Left renal cortex interstitium (tissue), 4 donors: ENCODE measurements at regions not wholly inside any gene's neighbourhood (a gene's known extent, or its start where the extent isn't known, plus 50 kb on each side); places are given as distances from the start of the nearest gene placed in this dataset.
A peak's percentile ranks its signal among the peaks of the same experiment; 100 is the strongest.

Source experiments
- DNase-seq, 4 donors: peaks; one replicate each; pipeline ENCODE4 v3.0.0-alpha.2; 2013; ENCODE audit warnings: low read depth in 4 of 4, low spot score in 2 of 4, missing footprints in 1 of 4

DNA sequence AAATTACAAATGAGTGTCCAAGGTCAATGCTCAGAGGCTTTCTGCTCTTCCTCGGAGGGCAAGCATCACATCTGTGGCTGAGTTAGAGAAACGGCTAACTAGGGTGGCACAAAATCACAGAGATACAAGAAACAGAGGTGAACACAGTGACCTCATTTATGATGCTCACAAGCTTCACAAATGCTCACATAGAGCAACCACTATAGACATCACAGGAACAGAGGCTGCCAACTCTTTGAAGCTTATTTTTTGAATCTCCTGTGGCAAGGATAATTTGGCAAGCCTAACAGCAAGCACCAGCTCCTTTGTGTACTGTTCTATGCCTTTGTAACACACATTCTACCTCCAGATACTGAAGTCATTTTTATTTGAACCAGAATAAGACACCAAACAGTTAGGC is 416.5 kb upstream of the DDI1 start:
- DNase-seq, result no peak

DNA sequence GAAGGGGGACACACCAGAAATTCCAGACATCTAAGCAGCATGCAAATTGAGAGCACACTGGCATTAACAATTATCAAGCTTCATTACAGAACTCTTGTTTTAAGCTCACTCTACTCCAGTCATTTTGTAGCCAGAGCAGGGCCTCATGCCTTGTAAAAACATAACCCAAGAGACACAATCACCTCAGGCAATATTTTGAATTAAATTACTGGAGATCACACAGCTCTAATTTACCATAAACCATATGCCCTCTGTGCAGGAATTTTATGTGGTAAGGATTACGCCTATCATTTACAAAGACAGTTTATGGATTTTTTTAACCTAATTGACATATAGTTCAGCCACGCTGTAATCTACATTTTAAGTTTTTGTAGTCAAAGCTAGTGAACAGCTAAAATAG is 414.1 kb upstream of the DDI1 start:
- no peak for DNase-seq

DNA sequence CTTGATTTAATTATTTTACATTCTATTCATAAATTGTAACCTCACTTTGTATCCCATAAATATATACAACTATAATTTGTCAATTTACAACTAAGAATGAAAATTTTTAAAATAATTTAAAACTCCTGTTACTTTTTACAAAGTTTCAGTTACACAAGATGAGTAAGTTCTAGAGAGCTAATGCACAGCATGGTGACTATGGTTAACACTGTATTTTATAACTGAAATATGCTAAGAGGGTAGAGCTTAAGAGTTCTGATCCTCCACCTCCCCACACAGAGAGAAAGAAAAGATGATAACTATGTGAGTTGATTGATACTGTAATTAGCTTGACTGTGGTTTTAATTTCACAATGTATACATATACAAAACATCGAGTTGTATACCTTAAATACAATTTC is 412.5 kb upstream of the DDI1 start:
- DNase-seq, result no peak

DNA sequence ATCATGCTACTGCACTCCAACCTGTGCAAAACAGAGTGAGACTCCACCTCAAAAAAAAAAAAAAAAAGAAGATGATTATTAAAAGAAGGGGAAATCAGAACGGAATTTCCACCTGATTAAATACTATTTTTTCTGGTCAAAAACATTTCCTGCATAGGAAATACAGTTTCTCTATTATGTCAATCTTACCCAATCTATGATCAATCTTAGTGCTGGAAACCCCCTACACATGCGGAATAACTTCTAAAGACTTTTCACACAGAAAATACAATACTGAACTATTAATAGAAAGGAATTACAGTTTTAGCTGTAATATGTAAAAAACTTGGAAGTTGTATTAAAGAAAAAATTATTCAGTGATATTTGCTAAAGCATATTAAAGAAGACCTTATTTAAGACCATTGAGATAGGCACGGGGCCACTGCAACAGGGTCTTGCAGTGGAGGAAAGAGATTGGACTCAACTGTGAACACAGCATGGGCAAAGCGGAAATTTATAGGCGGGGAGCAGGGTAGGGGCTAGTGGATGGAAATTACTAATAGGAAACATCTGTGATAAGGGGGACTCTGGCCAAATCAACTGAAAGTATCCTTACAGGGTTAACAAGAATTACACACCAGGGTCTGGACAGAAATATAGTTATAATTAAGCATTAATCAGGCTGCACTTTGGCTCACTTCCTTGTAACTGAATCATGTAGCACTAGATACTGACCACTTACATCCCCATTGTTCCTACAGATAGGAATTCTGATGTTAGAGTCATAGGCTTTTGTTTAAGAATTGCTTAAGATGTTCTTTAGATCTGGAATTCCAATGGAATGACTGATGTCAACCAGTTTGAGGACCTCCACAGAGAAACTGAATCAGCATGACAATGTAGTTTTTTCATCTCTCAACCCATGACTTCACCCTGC is 411.5 kb upstream of the DDI1 start:
- DNase-seq, result peak in 1 of 4 donors; percentile 10

DNA sequence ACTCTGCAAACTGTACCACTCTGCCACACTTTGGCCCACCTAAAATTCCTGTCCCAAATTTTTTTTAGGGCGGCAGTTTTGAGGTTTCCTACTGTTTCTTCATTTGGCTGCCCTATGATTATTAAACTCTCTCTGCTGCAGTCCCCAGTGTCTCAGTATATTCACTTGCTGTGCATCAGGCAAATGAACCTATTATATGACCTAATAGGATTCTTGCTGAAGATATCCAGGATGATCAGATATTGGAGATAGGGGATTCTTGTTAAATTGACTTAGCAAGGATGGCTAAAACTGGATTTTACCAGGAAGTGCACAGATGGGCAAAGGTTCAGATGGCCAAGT is 410.8 kb upstream of the DDI1 start:
- no peak for DNase-seq

DNA sequence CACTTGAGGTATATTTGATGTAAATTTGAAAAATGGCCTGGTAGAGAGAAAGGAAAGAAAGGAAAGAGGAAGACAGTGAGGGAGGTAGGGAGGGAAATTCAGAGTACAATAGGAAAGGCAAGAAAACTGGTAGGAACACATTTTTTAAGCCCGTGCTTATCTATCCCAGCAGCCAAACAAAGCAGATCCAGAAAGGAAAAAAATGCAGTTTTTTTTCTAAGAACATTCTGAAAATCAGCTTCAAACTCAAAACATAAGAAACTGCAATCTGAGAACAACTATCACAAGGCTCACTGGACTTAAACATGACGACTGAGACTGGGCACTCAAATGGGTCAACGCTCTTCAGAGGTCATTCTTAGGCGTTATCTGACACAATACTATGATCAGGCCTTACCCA is 408.3 kb upstream of the DDI1 start:
- no peak for DNase-seq

DNA sequence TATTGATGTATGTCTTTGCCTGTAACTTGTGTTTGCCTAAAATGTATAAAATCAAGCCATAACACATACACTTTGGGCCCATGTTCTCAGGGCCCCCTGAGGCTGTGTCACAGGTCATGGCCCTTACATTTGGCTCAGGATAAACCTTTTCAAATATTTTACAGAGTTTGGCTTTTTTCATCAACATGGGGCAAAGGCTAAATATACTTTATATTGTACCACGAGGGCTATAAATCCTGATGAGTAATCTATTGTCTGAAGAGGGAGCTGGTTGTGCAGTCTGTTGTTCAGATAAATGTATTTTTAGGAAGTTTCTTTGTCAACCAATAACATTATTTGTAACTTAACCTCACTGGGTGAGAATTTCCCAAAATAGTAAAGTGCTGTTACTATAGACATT is 404.6 kb upstream of the DDI1 start:
- DNase-seq, result no peak

DNA sequence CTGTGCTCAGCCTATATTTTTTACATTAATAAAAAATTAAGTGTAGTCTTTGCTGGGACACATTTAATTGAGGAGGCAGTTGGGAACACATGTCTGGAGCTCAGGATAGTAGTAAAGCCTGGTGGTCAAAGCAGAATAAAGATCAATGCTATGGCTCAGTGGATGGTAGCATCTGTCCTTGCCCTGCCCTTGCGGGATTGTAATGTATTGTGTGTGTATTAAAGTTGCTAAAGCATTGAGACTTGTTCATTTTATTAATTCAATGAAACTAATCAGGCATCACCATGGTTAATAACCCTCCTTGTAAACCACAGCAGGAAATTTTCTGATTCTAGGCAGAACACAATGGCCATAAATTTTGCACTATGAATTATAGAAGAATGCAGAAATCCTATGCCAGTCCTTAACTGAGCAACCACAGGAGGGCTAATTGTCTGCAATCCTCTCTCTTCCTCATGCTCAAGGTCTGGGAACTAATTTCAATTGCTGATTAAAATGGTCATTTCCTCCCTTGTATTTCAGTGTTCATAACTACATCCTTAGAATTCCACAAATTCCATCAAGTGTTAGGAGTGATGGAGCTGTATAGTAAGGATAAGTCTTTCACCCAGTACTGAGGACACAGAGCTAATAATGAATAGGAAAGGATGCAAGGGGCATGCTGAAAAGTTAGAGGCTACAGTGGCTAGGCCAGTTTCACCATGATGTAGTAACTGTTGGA is 403.2 kb upstream of the DDI1 start:
- DNase-seq, result no peak

DNA sequence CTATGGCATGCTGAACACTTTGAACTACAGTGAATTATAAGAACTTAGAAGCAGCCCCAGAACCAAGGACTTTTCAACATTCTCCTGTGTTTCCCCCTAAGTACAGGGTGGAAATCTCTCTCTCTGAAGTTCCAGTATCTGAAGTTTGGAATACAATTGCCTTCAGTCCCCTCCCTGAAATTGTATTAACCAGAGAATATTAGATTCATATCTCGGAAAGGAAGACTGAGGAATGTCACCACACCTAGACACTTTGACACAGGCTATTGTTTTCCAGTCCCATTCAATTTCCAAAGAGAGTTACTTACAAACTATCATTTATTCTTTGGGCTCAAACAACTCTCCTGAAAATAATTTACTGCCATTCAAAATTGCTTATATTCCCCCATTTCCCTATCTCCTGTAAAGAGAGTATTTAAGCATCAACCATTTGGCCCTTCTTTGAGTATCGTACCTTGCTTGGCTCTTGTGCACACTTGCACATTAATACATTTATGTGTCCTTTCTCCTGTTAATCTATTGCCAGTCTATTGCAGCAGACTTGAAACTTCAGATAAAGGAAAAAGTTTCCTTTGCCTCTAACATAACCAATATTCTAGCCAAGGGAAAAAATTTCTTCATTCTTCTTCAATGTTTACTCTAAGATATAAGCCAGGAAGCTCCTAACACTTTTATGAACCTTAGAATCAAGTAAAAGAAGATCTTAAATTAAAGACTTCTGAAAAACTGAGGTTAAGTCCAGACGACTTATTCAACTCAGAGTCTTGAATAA is 402.4 kb upstream of the DDI1 start:
- DNase-seq, result no peak

DNA sequence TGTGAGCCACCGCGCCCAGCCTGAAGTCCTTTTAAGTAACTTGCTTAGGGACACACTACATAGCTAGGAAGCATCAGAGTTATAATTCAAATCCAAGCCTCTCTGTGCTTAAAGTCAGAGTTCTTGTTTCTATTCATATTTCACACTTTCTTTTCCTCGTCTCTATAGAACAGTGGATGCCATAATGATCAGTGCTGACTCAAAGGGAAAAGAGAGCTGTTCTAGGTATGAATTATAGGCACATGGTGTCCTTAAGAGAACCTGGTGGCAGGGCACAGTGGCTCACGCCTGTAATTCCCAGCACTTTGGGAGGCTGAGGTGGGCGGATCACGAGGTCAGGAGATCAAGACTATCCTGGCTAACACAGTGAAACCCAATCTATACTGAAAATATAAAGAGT is 400.2 kb upstream of the DDI1 start:
- DNase-seq, result no peak

DNA sequence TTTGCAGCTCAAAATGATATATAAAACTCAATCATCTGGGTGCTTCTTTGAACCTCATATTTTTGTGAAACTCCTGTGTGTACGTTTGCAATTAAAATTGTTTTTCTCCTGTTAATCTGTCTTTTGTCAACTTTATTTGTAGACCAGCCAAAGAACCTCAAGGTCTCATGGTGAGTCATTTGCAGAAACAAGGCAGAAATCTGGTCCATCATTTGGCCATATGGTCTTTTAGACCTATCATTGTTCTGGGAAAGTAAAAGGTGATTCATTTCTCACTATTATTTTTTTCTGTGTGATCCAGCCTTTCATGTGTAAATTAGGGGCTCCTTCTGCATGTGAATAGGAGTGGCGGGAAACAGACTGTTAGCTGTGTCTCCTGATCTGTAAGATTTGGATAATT is 399.1 kb upstream of the DDI1 start:
- DNase-seq, result no peak

DNA sequence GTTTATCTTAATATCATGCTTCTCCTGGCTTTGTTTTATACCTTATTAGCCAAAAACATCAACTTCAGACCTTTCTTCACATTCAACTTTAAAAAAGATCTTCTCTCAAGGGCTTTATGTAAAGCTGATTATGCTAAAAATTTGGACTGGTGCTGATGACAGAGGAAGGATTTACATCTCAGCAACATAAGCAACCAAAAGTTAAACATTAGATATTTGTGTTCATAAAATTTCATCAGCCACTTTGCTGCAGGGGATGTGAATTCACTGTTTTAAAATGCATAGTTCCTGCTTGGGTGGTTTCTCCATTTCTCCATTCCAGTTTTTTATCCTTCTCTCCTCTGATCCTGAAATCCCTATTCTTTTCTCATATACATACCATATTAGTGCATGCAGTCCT is 398.6 kb upstream of the DDI1 start:
- no peak for DNase-seq

DNA sequence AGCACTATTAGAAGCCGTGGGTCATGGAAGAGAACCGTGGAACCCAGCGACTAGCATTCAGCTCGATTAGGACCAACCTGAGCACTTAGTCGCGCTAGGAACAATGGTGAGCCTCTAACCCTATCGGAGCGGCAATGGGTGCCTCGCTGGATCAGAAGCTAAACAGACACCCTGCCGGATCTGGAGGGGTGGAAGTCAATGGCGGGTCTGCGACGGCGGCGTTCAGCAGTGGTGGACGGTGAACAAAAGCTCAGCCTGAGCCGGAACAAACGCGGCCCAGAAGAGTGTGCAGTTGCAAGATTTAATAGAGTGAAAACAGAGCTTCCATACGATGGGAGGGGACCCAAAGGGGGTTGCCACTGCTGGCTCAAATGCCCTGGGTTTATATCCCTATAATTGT is 391.8 kb upstream of the DDI1 start:
- no peak for DNase-seq

DNA sequence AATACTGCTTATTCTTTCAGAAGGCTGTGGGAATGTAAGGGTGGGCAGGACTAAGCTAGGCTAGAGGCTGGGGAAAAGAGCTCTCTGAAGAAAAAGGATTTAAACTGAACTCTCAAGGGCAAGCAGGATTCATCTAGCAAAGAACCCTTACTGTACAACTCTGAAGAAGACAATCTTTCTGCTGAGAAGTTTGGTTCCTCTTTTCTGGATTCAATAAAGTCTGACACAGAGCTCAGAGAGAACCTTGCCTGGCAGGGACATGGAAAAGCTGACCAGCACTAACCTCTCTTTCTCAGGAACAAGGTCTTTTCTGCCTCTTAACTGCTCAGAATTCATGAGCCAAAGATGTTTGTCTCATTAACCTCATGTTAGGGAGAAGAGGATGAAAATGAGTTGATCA is 388.4 kb upstream of the DDI1 start:
- DNase-seq, result no peak

DNA sequence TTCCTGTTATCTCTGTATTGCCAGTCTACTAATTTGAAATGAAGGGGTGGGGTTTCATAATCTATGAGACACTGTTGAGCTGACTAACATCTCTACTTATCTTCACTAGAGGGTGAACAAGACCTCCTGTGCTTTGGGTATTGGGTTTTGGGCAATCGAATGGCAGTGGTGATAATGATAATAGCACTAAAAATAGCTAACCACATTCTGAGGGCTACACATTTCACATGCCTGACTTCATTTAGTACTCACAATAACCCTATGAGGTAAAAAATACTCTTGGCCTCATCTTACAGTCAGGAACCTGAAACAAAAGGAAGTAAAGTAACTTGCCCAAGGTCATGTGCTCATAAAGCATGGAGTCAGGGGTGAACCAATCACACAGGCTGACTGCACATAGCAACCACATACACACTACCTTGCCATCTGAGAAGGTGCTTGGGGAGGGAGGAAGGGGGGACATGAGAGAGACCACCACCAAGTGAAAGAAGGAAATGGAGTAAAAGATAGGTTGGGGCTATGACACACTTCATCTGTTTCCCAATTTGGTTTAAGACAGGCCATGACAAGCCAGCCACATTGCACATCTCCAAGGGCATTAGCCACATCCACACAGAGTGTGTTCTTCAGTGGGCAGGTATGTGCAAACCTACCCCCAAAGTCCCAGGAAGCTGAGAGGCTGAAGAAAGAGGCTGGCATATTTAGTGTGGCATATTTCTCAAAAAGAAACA is 387.6 kb upstream of the DDI1 start:
- DNase-seq, result no peak

DNA sequence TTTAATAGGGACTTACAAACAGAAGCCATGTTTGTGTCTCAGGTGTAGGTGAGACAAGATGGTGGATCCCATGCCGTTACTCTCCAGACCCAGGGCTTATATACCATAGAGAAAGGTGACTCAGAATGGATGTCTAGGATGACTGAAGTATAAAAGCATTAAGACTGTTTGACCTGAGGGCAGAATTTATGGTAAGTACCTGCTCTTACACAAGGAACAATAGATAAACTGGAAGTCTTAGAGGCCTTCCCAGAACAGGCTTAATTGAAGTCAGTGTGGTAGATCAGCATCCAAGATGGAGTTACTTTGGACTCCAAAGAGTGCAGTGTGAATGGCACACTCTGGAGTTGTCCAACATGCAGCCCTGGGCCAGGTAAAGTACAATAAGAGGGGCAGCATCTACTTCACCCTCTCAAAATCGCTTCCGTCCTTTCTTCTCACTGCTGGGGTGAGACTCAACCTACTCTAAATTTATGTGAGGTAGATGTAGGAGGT is 387.0 kb upstream of the DDI1 start:
- no peak for DNase-seq

DNA sequence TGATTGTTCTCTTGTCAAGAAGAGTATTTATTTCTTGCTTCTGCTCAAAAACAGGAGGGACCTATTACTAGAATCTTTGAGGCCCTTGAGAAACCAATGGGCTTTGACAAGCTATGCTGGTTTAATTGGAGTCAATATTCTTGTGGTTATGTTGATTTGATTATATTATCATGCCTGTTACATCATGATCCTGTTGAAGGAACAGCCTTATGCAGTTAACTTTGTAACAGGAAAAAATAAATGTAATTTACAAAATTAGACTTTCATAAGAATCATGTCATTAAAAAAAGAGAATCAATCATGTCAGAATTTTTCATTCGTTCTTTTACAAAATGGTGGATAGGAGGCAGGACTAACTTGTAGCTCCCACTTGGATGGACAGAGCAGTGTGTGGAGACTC is 386.1 kb upstream of the DDI1 start:
- no peak for DNase-seq

DNA sequence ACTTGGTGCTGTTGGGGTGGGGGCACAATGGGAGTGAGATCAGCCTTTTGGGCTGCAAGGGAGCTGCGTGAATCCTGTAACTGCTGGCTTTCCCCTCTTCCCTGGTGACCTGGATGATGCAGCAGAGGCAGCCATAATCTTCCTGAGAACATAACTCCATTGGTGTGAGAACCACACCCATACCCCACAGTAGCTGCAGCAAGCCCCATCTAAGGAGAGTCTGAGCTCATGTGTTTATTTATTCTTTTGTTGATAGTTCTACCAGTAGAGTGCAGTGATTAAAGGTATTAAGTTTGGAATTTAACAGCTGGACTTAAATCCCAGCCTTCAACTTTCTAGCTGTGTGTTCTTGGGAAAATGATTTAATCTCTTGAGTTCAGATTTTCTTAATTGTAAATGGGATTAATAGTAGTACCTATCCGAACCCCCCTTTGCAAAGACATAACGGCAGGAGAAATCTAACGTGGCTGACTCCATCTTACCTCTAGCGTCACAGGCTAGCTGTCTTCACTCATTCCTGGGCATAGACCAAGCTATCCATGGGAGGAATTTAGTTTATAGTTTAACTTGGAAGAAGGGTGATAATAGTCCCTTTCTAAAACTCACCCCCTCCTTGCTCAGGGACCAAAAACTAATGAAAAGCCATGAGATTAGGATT is 385.0 kb upstream of the DDI1 start:
- no peak for DNase-seq

DNA sequence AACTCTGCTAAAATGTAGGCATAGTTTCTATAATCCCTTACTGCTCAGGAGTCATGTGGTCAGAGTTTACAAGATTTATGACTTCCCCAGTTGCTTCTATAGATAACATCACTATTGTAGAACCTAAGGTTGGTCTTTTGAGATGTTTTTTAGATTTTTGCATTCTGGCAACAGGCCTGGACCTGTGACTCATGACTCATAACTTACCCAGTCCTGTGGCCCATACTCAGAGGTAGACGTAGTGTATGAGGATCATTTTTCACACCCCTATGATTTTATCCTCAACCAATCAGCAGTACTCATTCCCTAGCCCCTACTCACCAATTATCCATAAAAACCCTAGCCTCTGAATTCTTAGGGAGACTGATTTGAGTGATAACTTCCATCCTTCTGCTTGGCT is 384.4 kb upstream of the DDI1 start:
- DNase-seq, result no peak

DNA sequence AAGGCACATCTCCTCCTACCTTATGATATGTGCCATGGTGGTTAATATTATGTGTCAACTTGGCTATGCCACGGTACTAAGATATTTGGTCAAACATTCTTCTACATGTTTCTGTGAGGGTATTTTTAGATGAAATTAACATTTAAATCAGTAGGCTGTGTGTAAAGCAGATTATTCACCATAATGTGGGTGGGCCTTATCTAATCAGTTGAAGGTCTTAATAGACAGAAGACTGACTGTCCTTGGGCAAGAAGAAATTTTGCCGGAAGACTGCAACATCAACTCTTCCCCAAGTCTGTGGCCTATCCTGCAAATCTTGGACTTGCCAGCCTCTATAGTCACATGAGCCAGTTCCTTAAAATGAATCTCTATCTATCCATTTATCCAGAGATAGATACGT is 380.1 kb upstream of the DDI1 start:
- DNase-seq, result no peak
